Esophagus mucosa (tissue), 1 donor: ENCODE measurements at regions not wholly inside any gene's neighbourhood (a gene's known extent, or its start where the extent isn't known, plus 50 kb on each side); places are given as distances from the start of the nearest gene placed in this dataset.

Experiments
- ATAC-seq: fragments of 200-7000 bp; cut with Tn5 transposase; one replicate; pipeline ENCODE4 v1.9.1; 2020
- donor health status: DM: yes; HTN: yes; CAD: no.

DNA sequence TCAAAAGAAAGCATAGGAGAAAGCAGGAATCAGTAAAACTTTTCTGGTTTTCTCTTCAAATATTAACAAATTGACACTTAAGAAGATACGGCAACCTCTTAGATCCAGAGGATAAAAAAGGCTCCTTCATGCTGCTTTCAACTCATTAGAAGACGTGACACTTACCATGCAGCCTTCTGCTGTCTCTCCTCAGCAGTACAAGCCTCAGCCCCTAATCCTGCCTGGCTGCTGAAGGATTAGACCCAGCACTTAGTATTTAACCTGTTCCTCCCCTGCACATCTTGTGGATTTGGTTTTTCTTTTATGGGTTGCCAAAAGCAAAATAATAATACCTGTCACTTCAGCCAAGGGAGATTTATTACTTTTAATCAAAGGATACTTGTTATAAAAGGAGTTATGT, 108.4 kb downstream of the LYZL1 start:
- no peak for ATAC-seq

GRCh38 chr10:29403208-29403607, 114.3 kb downstream of the LYZL1 start:
- ATAC-seq, result no peak

- no peak for ATAC-seq
Measured at GRCh38 chr10:29407280-29407858, 118.5 kb downstream of the LYZL1 start.
